AG04450 (cell line): ENCODE measurements at regions not wholly inside any gene's neighbourhood (a gene's known extent, or its start where the extent isn't known, plus 50 kb on each side); places are given as distances from the start of the nearest gene placed in this dataset.

Source experiments
- CTCF ChIA-PET: fragments of 300-600, 350-600 bp; formaldehyde crosslinking; extraction: SDS; loops from one replicate; lab custom pipeline; 2022; ENCODE audit warnings: antibody characterized with exemption, inconsistent platforms; lab: Charles Lee
- POLR2A ChIA-PET: fragments of 350-600 bp; formaldehyde crosslinking; extraction: SDS; loops from one replicate; lab custom pipeline; 2021; ENCODE audit warnings: antibody characterized with exemption, inconsistent platforms; lab: Yijun Ruan, JAX
- DNase-seq: peaks from one replicate; pipeline ENCODE4 v3.0.0-alpha.2; 2011; ENCODE audit warnings: low read depth, low spot score
- H3K27ac ChIP-seq: one replicate; pipeline ENCODE4 v1.5.1; 2012; ENCODE audit warnings: low read depth, low read length, control low read depth
- H3K27me3 ChIP-seq: one replicate; pipeline ENCODE4 v1.6.0; 2012; ENCODE audit warnings: low read length; ENCODE audit not compliant: control insufficient read depth, insufficient read depth
- H3K4me3 ChIP-seq: 2 replicates; pipeline ENCODE4 v1.5.1; 2011; ENCODE audit warnings: mild to moderate bottlenecking, low read depth, low read length, control low read depth
- H3K9me3 ChIP-seq: 2 replicates; pipeline ENCODE4 v1.5.1; 2012; ENCODE audit warnings: low read length; ENCODE audit not compliant: control insufficient read depth, insufficient read depth
- TF ChIP-seq, protein P1 (sequence below): IDR thresholded peaks from 2 replicates; pipeline ENCODE4 v1.5.1; 2011; ENCODE audit warnings: low read depth, low read length, control low read depth, inconsistent platforms

DNA sequence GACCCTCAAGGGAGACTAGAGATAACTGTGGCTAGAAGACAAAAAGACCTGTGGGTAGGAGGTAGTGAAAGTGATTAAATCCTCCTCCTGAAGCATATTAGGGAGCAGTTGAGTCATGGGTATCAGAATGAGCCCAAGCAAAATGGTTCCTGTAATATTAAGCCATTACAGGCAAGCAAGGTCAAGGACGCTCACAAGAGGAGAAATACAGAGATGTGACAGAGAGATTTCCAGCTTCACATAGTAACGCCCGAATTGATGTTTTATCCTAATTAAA, 77.7 kb downstream of the FAM76B start:
- no peak for DNase-seq
- POLR2A ChIA-PET, result no interaction called here
- TF ChIP-seq, protein P1, sequence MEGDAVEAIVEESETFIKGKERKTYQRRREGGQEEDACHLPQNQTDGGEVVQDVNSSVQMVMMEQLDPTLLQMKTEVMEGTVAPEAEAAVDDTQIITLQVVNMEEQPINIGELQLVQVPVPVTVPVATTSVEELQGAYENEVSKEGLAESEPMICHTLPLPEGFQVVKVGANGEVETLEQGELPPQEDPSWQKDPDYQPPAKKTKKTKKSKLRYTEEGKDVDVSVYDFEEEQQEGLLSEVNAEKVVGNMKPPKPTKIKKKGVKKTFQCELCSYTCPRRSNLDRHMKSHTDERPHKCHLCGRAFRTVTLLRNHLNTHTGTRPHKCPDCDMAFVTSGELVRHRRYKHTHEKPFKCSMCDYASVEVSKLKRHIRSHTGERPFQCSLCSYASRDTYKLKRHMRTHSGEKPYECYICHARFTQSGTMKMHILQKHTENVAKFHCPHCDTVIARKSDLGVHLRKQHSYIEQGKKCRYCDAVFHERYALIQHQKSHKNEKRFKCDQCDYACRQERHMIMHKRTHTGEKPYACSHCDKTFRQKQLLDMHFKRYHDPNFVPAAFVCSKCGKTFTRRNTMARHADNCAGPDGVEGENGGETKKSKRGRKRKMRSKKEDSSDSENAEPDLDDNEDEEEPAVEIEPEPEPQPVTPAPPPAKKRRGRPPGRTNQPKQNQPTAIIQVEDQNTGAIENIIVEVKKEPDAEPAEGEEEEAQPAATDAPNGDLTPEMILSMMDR, result no peak
- peaks cover 11% of the 10 kb centered on the region for H3K27me3 ChIP-seq
- CTCF ChIA-PET, result no interaction called here
- H3K9me3 ChIP-seq, result no peaks in the 10 kb centered on the region
- no peak overlapping the region for H3K27ac ChIP-seq
- H3K4me3 ChIP-seq, result no peak overlapping the region

DNA sequence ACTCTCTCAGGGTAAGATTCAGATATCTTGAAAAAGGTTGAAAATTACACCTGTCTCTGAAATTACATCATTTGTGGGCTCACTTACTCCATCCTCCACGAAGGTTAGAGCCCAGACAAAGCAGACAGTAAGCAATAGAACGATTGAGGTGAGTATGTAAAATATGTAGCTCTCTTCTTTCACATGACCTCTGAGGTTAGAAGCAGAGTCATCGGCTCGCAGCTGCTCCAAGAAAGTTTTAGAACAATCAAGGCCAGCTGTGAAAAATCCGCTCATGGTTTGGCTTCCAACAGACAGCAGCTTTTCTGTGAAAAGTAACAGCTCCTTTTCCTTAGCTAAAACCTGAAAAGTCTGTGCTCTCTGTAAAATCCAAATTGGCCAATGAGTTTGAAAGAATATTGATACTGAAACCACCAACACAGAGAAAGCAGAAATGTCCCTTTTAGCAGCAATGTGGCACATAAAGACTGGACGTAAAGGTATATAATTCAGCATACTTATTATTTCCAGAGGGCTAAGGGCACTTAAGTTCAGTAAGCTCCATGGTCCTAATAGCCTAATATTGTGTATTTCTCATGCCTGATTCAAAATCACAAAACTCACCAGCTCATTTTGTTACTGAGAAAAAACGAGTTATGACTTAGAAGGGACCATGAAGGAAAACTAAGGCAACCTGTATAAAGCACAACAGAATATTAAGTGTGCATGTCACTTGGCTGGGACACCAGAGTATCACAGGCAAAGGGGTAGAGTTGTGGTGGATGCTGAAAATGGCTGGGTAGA, 78.2 kb downstream of the FAM76B start:
- Histone ChIP-seq H3K9me3 (no peaks in the 10 kb centered on the region), H3K27me3 (peaks cover 11% of the 10 kb centered on the region), H3K4me3 (no peak overlapping the region), H3K27ac (no peak overlapping the region)
- ChIA-PET POLR2A (no interaction called here), CTCF (no interaction called here)
- DNase-seq, result no peak
- TF ChIP-seq, protein P1, result no peak

DNA sequence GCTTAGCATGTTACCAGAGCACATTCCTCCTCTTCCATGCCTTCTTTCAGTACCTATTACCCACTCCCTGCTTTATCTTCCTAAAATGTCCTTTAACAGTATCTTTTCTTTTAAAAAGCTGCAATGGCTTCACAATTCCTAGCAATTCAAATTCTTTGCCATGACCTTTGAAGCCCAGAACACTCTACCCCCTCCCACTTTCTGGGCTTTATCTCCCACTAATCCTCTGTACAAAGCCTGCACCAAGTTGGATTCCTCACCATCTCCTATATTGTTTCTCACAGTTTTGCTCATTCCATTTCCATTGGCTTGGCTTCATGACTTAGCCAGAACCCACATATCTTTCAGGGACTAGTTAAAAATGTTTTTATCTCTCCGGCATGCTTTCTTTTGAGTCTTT, 80.9 kb downstream of the FAM76B start:
- Histone ChIP-seq H3K27me3 (peaks cover 11% of the 10 kb centered on the region), H3K27ac (no peak overlapping the region), H3K4me3 (no peak overlapping the region), H3K9me3 (no peaks in the 10 kb centered on the region)
- ChIA-PET POLR2A (no interaction called here), CTCF (interaction anchor here (0.6 to 10.0 kb wide), 4 partner anchors 55 to 642 kb away, joined by 3 to 239 read pairs (median 4); partner anchors contain the start of gene SRSF8)
- TF ChIP-seq, protein P1, result no peak
- DNase-seq, result no peak

DNA sequence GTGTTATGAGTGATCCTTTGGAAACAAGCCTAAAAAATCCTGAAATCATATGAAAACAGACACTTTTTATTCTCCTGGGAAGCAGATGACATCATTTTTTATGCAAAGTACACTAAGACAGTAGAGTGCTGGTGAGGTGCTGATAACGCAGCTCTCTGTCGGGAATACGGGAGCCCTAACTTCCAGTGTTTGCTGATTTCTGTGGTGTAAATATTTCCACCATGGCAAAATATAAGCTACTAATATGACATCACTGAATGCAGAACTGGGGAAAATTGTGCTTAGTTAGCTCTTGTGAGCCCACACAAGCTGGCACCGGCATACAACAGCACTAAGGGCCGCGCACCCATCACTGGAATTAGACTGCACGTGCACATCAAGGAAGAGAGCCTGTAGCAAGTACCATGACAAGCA, 82.6 kb downstream of the FAM76B start:
- CTCF ChIA-PET, result interaction anchor here (1.1 to 10.0 kb wide), 9 partner anchors 14 to 718 kb away, joined by 4 to 239 read pairs (median 9); partner anchors contain the start of gene SRSF8
- H3K27ac ChIP-seq, result no peak overlapping the region
- no peak for DNase-seq
- POLR2A ChIA-PET, result no interaction called here
- no peak overlapping the region for H3K4me3 ChIP-seq
- TF ChIP-seq, protein P1, result no peak
- no peaks in the 10 kb centered on the region for H3K9me3 ChIP-seq
- peaks cover 3% of the 10 kb centered on the region for H3K27me3 ChIP-seq

DNA sequence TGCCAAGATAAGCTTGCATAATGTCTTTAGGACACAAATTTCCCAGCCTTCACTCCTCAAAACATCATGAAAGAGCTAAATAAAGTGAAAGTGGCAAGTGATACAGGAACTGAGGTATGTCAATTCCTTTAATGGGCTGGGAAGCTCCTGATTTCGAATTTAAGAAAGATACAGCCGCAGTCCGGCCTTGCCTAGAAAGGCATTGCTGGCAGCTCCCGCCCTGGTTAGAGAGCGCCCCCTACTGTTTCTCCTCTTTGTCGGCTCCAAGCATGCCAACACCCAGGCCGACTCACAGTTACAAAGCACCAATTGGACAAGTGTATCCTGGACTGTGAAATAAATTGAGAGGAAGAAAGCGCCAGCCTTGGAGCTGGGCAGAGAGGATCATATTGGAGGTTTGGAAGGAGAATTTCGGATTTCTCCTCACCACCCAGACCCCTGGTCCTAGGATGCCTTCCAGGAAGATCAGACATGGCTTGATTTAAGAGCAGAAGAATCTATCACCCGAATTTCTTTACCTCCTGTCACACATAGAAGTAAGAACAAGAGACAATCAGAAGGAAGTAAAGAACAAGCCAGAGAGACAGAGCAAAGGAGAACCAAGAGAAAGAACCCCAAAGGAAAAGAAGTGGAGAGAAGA, 84.0 kb downstream of the FAM76B start:
- Histone ChIP-seq H3K27ac (no peak overlapping the region), H3K9me3 (no peaks in the 10 kb centered on the region), H3K4me3 (no peak overlapping the region), H3K27me3 (peaks cover 3% of the 10 kb centered on the region)
- ChIA-PET POLR2A (no interaction called here), CTCF (interaction anchor here (0.5 to 10.0 kb wide), 115 partner anchors 8 to 733 kb away, joined by 3 to 239 read pairs (median 5); partner anchors contain the start of genes ENDOD1, SESN3 and SRSF8)
- peak; percentile 73 for DNase-seq
- TF ChIP-seq, protein P1, result peak; percentile 99
